HG02623 (cell line): ENCODE measurements at regions not wholly inside any gene's neighbourhood (a gene's known extent, or its start where the extent isn't known, plus 50 kb on each side); places are given as distances from the start of the nearest gene placed in this dataset.
"Not testable (repeated sequence)": the region's sequence is repeated elsewhere in the genome, so short reads cannot be mapped to it uniquely, and the experiment has no call there.

Source experiments
- ATAC-seq: cut with Tn5 transposase; IDR thresholded peaks from one replicate; pipeline ENCODE4 v1.9.1; 2021; ENCODE audit warnings: moderate library complexity; ENCODE audit not compliant: unreplicated experiment

DNA sequence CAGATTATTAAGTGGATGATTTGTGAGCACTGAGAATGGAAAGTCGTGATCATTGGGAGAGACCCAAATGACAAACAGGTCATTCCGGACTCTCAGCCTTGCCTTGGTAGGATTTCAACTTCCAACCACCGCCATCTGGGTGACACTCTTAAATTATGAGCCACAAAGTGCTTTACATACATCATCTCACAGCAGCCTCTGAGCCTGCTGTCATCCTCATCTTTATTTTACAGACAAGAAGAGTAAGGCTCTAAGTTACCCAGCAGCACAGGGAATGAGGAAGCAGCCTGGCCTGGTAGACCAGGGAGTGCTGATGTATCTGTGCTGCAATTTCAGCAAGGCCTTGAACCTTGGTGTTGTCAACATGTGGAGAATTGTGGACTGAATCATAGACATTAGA, 105.8 kb upstream of the TRIM2 start:
- no peak for ATAC-seq

DNA sequence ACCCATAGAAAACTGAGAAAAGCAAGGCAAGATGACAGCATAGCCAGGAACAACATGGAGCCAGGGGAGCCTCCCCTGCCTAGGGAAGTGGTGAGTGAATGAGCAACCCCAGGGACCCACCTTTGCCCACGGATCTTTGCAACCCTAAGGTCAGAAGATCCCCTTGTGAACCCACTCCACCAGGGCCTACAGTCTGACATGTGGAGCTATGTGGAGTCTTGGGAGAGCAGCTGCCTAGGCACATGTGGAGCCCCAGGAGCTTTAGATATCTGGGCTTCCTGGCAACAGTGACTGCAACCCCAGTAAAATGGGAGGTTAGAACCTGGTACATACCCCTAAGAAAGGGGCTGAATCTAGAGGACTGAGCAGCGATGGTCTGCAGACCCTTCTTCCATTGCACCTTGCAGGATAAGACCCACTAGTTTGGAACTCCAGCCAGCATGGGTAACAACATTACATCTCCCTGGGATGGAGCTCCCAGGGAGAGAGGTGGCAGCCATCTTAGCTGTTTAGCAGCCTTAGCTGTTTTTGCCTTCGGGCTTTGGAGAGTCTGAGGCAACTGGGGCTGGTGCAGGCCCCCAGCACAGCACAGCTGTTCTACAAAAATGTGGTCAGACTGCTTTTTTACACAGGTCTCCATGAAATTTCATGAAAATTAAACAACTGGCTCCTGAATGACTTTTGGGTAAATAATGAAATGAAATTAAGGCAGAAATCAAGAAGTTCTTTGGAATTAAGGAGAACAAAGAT, 104.7 kb upstream of the TRIM2 start:
- no peak for ATAC-seq

DNA sequence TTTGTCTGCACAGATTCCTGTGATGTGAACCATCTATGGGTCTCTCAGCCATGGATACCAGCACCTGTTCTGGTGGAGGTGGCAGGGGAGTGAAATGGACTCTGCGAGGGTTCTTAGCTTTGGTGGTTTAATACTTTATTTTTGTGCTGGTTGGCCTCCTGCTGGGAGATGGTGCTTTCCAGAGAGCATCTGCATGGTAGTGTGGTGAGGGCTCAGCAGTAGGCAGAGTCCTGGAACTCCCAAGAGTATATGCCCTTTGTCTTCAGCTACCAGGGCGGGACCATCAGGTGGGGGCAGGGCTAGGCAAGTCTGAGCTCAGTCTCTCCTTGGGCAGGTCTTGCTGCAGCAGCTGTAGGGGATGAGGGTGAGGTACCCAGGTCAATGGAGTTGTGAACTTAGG, 97.5 kb upstream of the TRIM2 start:
- ATAC-seq = not testable (repeated sequence)

DNA sequence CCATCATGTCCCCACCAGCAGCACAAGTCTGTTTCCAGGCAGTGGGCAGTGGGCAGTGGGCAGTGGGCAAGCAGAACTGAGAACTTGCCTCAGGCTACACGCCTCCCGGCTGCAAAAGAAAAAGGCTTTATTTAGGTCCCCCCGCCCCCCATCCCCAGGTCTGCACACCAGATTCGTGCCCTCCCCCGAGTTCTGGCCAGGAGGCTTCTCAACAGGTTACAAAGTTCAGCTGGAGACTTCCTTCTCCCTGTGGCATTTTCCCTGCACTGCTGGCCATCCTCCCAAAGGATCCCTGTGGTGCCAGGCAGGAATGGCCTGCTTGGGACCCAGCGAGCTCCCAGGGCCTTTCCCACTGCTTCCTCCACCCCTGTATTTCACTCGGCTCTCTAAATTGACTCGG, 97.0 kb upstream of the TRIM2 start:
- no peak for ATAC-seq

DNA sequence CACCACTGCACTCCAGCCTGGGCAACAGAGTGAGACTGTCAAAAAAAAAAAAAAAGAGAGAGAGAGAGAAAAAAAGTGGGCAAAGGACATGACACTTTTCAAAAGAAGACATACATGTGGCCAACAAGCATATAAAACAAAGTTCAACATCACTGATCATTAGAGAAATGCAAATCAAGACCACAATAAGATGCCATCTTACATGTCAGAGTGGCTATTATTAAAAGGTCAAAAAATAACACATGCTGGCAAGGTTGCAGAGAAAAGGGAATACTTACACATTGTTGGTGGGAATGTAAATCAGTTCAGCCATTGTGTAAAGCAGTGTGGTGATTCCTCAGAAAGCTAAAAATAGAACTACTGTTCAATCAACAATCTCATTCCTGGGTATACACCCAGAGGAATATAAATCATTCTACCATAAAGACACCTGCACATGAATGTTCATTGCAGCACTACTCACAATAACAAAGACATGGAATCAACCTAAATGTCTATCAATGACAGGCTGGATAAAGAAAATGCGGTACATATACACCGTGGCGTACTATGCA, 94.9 kb upstream of the TRIM2 start:
- ATAC-seq = no peak

DNA sequence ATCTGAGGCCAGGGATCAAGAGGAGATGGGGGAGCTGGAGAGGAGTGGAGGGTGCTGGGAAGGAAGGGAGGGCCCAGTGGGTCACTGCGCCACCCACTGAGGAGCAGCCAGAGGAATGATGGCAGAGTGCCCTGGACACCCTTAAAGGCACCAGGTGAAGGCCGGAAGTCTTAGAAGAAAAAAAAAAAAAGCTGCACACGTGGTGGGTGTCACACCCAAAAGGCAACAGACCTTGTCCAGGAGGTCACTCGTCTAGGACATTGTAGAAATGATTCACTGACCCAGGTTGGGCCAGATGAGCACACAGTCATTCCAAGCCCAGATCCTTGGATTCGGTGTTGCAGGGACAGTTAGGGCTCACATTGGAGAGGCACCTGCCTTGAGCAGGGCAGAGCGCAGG, 93.5 kb upstream of the TRIM2 start:
- ATAC-seq = no peak

DNA sequence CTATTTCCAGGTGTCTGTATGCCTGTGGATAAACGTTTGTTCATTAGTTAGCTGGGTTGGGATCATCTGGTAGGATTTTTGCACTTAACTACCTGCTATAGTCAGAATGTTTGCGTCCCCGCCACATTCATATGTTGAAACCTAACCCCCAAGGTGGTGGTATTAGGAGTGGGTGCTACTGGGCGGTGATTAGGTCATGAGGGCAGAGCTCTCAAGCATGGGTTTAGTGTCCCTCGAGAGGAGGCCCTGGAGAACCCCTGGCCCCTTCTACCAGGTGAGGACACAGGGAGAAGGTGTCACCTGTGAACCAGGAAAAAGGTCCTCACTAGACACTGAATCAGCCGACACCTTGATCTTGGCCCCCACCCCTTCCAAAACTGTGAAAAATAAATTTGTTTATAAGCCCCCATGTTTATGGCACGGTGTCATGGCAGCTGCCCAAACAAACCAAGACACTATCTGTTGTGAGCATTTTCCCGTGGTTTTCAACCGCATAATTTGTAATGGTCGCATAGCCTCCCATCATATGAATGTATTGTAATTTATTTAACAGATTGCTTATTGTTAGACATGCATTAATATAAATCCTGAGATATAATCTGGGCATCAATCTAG, 92.7 kb upstream of the TRIM2 start:
- ATAC-seq = no peak

DNA sequence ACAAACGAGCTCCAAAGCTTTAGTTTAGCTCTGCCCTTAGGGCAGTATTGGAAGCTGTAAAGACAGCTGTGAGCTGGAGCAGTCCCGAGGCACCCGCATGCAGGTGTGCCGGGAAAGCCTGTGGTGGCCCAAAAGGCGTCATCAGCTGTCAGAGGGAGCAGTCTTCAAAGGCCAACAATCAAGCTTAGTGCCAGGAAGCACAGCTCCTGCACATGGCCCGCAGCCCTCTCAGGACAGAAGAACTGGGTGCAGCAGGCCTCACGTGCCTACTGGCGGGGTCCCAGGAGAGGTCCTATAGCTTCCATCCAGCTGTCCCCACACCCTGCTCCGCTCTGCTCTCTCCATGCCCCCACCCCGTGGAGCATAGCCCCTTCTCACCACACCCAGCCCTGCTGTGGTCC, 92.2 kb upstream of the TRIM2 start:
- ATAC-seq = no peak

DNA sequence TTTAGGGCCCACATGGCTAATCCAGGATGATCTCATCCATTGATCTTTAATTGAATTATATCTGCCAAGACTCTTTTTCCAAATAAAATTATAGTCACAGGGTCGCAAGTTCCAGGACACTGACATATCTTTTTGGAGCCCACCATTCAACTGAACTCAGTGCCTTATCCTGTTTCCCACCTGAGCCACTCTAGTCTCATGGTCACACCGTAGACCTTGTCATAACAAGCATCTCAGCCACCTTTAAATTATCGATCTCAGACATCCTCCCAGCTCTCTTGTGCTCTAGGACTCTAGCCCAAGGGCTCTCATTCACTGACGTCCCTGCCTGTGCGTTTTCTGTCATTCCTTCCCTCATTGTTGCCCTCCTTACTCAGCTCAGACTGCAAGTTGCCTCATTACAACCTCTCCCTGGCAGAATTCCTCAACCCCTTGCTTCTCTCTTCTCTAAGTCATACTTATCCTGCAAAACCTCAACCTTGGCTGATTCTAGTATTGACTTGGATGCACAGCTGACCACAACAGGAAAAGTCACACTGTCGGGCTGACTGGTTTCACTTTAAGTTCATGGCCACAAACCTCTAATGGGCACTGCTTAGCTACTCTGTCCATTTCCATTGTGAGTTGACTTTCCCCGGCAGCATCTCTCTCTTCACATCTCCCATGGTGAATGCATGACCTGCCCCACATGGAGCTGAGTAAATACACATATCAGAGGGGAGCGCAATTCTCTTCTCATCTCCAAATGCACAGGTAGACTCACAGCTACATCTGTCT, 91.0 kb upstream of the TRIM2 start:
- no peak for ATAC-seq

DNA sequence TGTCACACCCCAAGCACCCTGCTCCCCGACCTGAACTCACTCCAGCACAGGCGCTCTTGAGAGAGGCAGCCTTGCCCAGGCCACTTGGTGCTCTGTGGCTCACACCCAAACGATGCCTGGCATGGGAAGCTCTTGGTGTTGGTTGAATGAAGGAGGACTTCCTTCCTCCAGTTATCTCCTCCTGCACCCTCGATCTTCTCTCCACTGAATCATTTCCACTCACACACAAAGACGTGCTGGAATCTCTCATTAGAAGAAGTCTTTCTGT, 90.5 kb upstream of the TRIM2 start:
- no peak for ATAC-seq

DNA sequence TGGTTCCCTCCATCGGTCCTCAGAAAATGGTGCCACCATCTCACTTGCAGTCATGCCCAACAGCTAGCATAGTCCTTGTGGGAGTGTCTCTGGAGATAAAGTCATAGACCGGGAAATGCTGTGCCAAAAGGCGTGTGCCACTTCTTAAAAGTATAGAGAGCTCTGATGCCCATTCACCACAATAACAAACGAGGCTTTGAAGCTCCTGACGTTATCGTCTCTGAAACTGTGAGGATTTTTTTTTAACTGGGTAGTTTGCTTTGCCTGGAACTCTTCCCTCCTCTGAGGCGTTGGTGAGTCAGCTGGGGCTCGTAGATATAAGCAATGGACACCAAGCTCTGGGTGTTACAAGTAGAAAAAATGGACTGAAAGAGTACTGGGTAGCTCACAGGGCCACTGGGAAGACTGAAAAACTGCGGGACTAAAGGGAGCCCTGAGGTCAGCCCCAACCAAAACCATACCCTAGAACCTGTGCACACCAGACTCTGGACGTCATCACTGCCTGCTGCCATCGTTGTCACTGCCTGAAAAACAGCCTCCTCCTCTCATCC, 89.4 kb upstream of the TRIM2 start:
- no peak for ATAC-seq

DNA sequence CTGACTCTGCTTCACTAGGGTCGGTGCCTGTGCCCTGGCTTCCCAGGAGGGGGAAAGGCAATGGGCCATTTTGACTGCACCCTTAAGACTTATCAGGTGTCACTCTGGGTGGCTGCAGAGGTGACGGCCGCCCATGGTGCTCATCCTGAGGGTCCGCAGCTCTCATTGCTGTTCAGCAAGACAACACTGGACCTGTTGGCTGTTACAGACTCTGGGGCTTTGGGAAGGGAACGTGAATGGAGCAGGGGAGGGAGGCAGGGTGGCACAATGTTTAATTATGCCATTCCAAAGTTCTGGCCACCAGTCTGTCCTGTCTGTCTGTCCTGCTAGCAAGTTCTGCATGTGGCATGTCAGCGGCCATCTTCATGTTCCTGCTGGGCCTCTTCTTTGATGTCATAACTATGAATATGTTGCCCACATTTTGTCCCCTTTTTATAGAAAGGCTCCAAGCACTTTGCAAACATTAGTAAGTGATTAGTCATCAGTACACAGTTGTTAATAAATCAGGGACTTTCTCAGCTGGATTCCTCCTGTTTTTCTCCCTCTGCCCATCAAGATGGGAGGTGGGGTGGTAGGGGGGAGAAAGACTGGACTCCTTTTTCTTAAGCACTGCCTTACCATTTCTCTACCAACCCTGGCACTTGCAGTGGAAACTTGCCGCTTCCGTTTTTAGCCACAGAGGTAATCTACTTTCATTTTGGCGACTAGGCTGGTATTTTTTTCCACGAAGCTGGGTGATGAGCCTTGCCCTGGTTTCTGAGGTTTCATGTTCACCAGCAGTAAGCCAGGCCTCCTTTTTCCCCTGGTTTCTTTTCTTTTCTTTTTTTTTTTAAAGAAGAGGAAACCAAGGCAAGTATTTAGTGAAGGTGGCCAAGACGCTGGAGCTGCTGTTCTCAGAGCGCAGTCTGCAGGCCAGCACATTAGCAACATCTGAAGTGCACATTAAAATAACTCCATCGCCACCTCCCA, 88.6 kb upstream of the TRIM2 start:
- peak; percentile 69 for ATAC-seq

DNA sequence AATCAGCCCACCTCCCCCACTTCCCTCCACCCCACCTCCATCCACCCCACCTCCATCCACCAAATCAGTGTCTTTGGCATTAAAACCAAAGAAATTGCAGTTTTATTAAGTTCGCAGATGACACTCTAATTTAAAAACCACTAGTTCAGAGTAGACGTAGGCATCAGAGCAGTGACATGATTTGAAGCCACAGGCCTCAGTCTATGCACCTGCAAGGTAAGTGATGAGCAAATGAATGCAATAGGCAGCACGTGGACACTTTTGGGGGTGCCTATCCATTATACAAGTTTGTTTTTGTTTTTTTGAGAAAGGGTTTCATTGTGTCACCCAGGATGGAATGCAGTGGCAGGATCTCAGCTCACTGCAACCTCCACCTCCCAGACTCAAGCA, 88.0 kb upstream of the TRIM2 start:
- ATAC-seq = no peak

DNA sequence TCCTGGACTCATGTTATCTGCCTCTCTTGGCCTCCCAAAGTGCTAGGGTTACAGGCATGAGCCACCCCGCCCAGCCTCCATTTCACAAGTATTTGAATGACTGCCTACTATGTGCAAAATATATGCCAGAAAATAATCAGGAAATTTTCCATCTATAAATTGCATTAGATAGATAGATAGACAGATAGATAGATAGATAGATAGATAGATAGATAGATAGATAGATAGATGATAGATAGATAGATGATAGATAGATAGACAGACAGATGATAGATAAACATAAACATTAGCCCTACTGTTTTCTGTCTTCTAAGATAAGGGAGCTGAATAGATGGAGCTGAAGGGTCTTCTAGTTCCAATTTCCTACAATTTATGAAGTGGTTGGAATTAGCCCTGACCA, 87.4 kb upstream of the TRIM2 start:
- no peak for ATAC-seq

DNA sequence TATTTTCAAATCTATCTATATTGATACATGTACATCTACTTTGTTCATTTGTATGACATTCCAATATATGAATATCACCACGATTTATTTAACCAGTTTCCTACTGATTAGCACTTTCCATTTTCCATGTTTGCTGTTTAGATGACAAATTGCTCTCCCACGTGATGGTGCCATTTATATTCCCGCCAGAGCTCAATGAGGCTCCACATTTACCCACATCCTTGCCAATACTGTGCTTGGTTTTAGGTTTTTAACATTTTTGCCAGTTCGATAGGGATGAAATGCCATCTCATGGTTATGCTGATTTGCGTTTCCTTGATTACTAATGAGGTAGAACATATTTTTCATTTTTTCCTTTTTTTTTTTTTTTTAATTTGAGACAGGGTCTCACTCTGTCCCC, 86.7 kb upstream of the TRIM2 start:
- ATAC-seq = no peak

DNA sequence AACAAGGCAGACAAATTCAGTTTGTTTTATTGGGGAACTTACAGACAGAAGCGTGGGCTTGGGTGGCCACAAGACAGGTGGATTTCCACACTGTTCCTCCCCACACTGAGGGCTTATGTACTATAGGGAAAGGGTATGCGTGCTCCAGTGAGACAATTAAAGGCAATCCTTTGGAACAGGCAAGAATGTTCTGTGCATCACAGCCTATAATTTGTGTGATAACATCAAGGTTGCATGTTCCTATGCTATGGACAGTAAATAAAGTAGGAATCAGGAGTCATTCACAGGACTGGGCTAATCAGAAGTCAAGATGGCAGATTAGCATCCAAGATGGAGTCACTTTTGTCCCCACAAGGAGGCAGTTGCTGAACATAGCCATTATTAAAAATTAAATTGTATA, 84.6 kb upstream of the TRIM2 start:
- ATAC-seq = no peak

DNA sequence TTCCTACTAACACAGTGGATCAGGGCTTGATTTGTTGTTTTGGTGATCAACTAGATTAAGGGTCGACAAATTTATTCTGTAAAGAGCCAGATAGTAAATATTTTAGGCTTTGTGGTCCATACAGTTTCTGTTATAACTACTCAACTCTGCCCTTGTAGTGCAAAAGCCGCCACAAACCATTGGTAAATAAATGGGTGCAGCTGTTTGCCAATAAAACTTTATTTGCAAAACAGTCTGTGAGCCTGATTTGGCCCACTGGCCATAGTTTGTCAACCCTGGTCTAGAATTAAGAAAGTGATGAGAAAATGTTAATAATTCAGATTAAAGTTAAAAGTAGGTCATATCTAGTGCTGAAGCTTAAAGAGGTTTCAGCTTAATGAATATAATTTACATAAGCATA, 84.0 kb upstream of the TRIM2 start:
- ATAC-seq = no peak

DNA sequence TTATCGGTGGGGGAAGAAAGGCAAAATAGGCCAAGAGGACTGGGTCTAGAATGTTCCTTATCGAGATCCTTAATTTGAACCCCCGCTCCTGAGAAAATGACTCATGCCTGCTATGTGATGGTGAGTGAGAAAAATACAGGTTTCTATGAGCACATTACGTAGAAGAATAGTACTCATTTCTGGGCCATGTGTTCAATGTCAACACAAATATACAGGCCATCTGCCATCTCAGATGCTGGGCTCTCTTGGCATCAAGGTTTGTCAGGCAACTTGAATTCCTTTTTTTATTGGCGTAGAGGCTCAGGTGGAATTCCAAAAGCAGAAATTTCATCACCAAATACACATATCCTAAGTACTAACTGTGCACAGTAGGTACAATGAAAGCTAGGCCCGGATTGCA, 81.4 kb upstream of the TRIM2 start:
- no peak for ATAC-seq

DNA sequence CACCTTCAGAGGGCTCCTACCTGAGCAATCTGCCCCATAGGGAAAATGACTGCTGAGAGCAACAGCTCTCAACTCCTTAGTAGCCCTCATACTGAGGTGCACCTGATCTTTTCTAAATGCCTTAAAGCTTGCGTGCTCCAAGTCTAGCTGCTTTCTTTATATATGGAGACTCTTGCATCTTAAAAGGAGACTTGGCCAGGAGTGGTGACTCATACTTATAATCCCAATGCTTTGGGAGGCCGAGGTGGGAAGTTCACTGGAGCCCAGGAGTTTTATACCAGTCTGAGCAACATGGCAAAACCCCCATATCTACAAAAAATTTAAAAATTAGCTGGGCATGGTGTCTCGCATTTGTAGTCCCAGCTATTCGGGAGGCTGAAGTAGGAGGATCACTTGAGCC, 78.1 kb upstream of the TRIM2 start:
- no peak for ATAC-seq

DNA sequence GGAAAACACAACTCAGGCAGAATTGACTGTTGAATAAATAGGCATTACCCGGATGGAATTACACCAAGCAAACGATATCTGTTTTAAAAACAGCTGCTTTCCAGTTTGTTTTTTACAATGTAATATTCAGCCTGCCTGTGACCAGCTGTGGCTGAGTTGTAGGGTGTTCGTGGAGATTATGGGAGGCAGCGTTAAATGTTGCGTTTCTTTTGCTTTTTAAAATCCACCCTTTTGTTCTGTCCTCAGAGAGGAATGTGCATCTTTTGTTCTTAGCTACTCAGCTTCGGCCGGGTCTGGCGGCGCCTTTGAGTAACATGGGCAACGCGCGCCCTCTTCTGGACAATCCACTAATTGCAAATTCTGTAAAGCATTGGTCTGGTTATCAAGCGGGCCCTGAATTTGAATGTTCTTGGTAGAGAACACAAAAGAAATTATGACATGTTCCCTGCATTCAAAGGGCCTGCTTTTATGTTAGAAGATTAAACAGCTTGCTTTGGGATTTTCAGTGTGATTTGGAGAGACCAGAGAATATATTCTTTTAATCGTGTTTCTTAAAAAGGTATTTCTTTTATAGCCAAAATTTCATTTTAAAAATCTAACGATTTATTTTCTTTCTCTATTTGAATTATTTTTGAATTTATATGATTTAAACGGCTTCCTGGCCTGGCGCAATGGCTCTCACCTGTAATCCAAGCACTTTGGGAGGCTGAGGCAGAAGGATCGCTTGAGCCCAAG, 76.3 kb upstream of the TRIM2 start:
- ATAC-seq = peak; percentile 84
